Heart left ventricle (tissue), 13 donors: ENCODE measurements at regions not wholly inside any gene's neighbourhood (a gene's known extent, or its start where the extent isn't known, plus 50 kb on each side); places are given as distances from the start of the nearest gene placed in this dataset.

Experiments used
- POLR2A ChIP-seq, 2 donors: fragments of 450-650 bp; IDR thresholded peaks; one replicate each; pipeline ENCODE4 v1.6.1; 2017; ENCODE audit warnings: antibody characterized with exemption in 2 of 2, mild to moderate bottlenecking in 2 of 2, moderate library complexity in 2 of 2
- TF ChIP-seq, protein P1 (sequence below), 12 donors: fragments of 200-600 bp; sonication (generic) in 4 of 12; IDR thresholded peaks; one replicate each; pipeline versions ENCODE4 v1.5.0 to v1.8.0; 2018 to 2022; ENCODE audit warnings: antibody characterized with exemption in 12 of 12, mild to moderate bottlenecking in 5 of 12
- donor health status: ischemic (EF 13 %, LVEDD 7.1; RV severe dilation, severe dysfunction).
- donor health status: DM: no; HTN: yes; CAD: no.
- donor health status: DM: no; HTN: no; CAD: no.
- donor health status: ischemic (EF 25% LVEDD 6.9; RV normal size, moderate dysfunction).
- donor health status: ischemic (EF 25% LVEDD 5.7; RV mildly dilated, moderate dysfunction).
- donor health status: ischemic (EF 35%, LVEDD 5.7; RV mildly dilated, moderate dysfunction).
- donor health status: nonischemic (EF 11% LVEDD 7.7; RV severe dilation, severe dysfunction).
- donor health status: DM: yes; HTN: yes; CAD: no.
- donor health status: PGD.
- donor health status: ischemic (EF 29% LVEDD 5.4; RV normal size, mild dysfunction).
- donor health status: nonischemic (EF 23%, LVEDD 6.1; RV moderate dilation, normal function).

DNA sequence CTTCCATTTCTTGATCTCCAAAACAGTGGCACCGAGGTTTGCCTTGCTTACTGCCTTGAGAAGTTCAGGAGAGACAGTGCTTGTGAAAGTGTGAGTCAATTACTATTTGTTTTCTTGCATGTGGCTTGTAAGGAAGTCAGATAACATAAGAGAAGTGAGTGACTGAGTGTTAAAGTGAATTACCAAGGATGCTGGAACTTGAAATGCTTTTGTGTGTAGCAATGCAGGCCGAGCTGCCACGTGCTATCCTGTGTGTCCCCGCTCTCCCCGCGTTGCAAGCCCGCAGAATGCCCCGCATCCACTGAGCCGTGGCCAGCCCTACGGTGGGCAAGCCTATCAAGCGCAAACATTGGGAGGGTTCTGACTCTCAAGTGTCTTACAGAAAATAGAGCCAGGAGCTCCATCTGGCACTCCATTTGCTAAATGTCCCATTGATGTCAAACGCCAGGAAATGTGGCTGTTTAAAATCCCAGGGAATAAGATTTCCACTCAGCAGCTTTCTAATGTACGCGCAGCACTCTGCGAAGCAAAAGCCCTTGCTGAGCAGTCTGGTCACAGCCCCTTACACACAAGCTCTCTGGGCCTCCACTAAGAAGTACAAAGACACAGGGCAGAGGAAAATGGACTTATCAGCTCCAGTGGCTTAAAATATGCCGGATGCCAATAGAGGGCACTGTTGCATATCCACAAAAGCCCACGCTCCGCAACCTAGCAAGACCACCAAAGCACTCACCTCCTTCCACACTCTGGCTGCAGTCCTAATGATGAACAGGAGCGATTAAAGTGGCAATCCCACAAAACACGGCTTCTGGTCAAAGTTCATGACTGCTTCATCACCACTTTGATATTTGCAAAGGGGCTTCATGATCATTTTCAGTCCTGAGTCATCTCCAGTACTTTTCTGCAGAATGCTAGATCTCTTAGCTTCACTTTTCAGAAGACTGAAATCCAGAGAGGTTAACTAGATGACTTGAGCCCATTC, 158.0 kb upstream of the ITGB1 start:
- TF ChIP-seq, protein P1, sequence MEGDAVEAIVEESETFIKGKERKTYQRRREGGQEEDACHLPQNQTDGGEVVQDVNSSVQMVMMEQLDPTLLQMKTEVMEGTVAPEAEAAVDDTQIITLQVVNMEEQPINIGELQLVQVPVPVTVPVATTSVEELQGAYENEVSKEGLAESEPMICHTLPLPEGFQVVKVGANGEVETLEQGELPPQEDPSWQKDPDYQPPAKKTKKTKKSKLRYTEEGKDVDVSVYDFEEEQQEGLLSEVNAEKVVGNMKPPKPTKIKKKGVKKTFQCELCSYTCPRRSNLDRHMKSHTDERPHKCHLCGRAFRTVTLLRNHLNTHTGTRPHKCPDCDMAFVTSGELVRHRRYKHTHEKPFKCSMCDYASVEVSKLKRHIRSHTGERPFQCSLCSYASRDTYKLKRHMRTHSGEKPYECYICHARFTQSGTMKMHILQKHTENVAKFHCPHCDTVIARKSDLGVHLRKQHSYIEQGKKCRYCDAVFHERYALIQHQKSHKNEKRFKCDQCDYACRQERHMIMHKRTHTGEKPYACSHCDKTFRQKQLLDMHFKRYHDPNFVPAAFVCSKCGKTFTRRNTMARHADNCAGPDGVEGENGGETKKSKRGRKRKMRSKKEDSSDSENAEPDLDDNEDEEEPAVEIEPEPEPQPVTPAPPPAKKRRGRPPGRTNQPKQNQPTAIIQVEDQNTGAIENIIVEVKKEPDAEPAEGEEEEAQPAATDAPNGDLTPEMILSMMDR (IDR thresholded peaks at IDR 0.05) = peak; percentile 39 to 71 (median 56)
- TF ChIP-seq POLR2A (IDR thresholded peaks at IDR 0.05) = no peak
